Osteoblast (primary cell): ENCODE measurements at regions not wholly inside any gene's neighbourhood (a gene's known extent, or its start where the extent isn't known, plus 50 kb on each side); places are given as distances from the start of the nearest gene placed in this dataset.
A peak's percentile ranks its signal among the peaks of the same experiment; 100 is the strongest.

Experiments used
- DNase-seq: peaks from one replicate; pipeline ENCODE4 v3.0.0; 2011; ENCODE audit warnings: low spot score, mixed read lengths; ENCODE audit not compliant: insufficient read length; ENCODE audit errors: missing footprints
- H2AFZ ChIP-seq: 2 replicates; pipeline ENCODE4 v1.6.0; 2011; ENCODE audit warnings: mild to moderate bottlenecking, low read length
- H3K27ac ChIP-seq: 2 replicates; pipeline ENCODE4 v1.5.1; 2011; ENCODE audit warnings: mild to moderate bottlenecking, low read depth, low read length, moderate library complexity
- H3K27me3 ChIP-seq: 2 replicates; pipeline ENCODE4 v1.6.0; 2012; ENCODE audit warnings: mild to moderate bottlenecking, control low read depth, inconsistent platforms, low read length, moderate library complexity; ENCODE audit not compliant: insufficient read depth
- H3K36me3 ChIP-seq: 2 replicates; pipeline ENCODE4 v1.5.1; 2011; ENCODE audit warnings: mild to moderate bottlenecking, low read length, control low read depth, moderate library complexity; ENCODE audit not compliant: insufficient read depth
- H3K4me1 ChIP-seq: 2 replicates; pipeline ENCODE4 v1.5.1; 2011; ENCODE audit warnings: mild to moderate bottlenecking, low read length, control low read depth, moderate library complexity; ENCODE audit not compliant: insufficient read depth
- H3K4me2 ChIP-seq: 2 replicates; pipeline ENCODE4 v1.6.0; 2011; ENCODE audit warnings: mild to moderate bottlenecking, low read length; ENCODE audit not compliant: insufficient read depth
- H3K4me3 ChIP-seq: fragments of 200-600 bp; sonication (generic); 3 replicates; pipeline ENCODE4 v1.5.1; 2012; ENCODE audit warnings: mild to moderate bottlenecking, low read length, inconsistent platforms; ENCODE audit not compliant: insufficient read depth
- H3K79me2 ChIP-seq: 2 replicates; pipeline ENCODE4 v1.6.0; 2012; ENCODE audit warnings: mild to moderate bottlenecking, low read length, control low read depth, inconsistent platforms; ENCODE audit not compliant: insufficient read depth
- H3K9me3 ChIP-seq: 2 replicates; pipeline ENCODE4 v1.5.1; 2011; ENCODE audit warnings: low read depth, low read length, control low read depth
- H4K20me1 ChIP-seq: 2 replicates; pipeline ENCODE4 v1.6.0; 2012; ENCODE audit warnings: mild to moderate bottlenecking, low read length, control low read depth; ENCODE audit not compliant: insufficient read depth
- TF ChIP-seq, protein P1 (sequence below): IDR thresholded peaks from 2 replicates; pipeline ENCODE4 v1.5.1; 2011; ENCODE audit warnings: mild to moderate bottlenecking, low read depth, low read length, moderate library complexity; ENCODE audit errors: extremely low read depth

DNA sequence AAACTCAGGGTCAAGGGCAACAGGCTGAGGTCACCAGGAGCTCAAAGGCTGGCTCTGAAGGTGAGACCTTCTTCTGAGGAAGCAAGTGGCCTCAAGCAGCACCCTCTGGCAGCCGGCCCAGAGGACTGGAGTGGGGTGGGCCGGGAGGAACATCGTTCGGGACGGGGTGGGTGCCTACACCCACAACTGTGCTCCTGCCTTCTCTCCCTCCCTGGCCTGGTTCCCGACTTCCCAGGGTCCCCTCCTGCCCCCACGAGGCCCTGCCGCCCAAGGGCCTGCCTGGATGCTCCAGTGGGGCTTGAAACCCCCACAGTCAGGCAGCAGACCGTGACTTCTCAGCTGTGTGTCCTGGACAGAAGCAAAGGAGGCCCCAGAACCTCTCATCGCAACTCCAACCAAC lies 195.7 kb downstream of the IGLL1 start:
- no peaks in the 10 kb centered on the region for H3K4me1 ChIP-seq
- no peak overlapping the region for H2AFZ ChIP-seq
- H3K4me2 ChIP-seq = no peak overlapping the region
- DNase-seq = no peak
- H3K36me3 ChIP-seq = no peaks in the 10 kb centered on the region
- H3K79me2 ChIP-seq = no peaks in the 10 kb centered on the region
- H3K9me3 ChIP-seq = no peaks in the 10 kb centered on the region
- H3K27me3 ChIP-seq = no peaks in the 10 kb centered on the region
- no peaks in the 10 kb centered on the region for H4K20me1 ChIP-seq
- TF ChIP-seq, protein P1, sequence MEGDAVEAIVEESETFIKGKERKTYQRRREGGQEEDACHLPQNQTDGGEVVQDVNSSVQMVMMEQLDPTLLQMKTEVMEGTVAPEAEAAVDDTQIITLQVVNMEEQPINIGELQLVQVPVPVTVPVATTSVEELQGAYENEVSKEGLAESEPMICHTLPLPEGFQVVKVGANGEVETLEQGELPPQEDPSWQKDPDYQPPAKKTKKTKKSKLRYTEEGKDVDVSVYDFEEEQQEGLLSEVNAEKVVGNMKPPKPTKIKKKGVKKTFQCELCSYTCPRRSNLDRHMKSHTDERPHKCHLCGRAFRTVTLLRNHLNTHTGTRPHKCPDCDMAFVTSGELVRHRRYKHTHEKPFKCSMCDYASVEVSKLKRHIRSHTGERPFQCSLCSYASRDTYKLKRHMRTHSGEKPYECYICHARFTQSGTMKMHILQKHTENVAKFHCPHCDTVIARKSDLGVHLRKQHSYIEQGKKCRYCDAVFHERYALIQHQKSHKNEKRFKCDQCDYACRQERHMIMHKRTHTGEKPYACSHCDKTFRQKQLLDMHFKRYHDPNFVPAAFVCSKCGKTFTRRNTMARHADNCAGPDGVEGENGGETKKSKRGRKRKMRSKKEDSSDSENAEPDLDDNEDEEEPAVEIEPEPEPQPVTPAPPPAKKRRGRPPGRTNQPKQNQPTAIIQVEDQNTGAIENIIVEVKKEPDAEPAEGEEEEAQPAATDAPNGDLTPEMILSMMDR = no peak
- H3K4me3 ChIP-seq = no peak overlapping the region
- no peak overlapping the region for H3K27ac ChIP-seq

DNA sequence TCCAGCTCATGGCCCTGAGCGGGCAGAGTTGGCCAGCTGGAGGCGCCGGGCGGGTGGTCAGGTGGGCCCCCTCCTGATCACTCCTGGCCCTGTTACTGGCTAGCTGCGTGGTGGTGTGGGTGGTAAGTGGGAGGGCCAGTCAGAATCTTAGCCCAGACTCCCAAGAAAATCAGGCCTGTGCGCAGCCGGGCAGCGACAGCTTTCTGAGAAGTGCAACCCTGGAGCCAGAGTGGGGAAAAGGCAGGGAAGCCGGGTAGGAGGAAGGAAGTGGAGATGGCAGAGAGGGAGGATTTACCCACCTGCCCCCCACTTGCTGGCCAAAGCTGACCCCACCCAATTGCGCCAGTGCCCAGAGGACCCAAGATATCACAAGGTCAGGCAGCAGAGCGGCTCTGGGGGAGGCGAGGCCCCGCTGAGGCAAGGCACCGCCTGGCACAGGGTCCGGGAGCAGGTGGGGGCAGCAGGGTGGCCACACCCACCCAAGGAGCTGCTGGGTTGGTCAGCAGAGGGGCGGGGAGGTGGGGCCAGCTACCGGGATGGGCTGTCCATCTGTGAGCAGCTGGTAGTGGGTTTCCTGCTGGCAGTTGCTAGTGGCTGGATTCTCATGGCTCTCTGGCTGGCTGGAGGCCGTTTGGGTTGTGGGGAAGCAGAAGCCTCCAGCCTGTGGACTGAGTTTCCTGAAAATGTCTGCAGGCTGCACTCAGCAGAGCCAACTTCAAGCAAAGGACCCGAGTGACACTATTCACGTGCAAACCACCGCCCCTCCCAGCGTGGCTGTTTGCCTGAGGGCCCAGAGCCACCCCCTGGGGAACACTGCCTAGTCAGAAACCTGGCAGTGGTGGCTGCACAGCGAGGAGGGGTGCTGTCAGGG lies 196.4 kb downstream of the IGLL1 start:
- Histone ChIP-seq H3K4me2 (no peak overlapping the region), H3K27me3 (no peaks in the 10 kb centered on the region), H4K20me1 (no peaks in the 10 kb centered on the region), H3K79me2 (no peaks in the 10 kb centered on the region), H3K4me3 (no peak overlapping the region), H3K27ac (no peak overlapping the region), H3K36me3 (no peaks in the 10 kb centered on the region), H3K4me1 (no peaks in the 10 kb centered on the region), H2AFZ (no peak overlapping the region), H3K9me3 (no peaks in the 10 kb centered on the region)
- DNase-seq = no peak
- TF ChIP-seq, protein P1 = no peak

DNA sequence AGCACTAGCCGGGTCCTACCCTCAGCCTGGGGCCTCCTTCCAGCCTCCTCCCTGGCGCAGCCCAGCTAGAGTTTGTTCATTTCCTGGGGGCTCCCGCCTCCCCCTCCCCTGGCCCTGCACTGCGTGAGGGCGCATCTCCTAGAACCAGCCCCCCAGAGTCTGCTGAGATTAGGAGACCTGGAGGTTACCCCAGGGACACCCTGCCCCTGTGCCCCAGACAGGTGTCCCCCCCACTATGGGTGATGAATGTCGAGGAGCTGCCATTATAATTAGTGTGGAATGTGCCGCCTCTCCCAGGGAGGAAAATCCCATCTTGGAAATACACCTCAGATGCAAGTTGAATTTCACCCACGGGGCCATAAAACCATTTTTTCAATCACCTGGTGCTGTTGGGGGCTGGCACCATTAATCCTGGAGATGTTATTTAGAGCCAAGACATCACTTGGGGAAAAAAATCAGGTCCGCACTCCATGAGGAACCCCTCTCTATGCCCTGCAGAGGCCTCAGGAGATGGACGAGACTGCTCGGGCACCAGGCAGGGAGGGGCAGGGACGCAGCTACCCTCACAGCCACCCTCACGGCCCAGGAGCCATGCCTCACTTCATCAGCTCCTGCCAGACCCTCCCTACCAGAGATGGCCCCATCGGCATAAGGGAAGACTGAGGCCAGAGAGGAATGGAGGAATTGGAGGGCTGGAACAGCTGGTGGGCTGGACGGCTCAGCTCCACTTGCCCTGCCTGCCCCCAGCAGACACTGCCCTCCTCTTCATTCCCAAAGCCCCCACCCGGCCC lies 197.5 kb downstream of the IGLL1 start:
- Histone ChIP-seq H3K27ac (no peak overlapping the region), H4K20me1 (no peaks in the 10 kb centered on the region), H3K27me3 (no peaks in the 10 kb centered on the region), H3K79me2 (no peaks in the 10 kb centered on the region), H3K4me1 (no peaks in the 10 kb centered on the region), H3K9me3 (no peaks in the 10 kb centered on the region), H3K4me2 (no peak overlapping the region), H3K36me3 (no peaks in the 10 kb centered on the region), H3K4me3 (no peak overlapping the region), H2AFZ (no peak overlapping the region)
- TF ChIP-seq, protein P1 = no peak
- DNase-seq = peak; percentile 71
